ENCODE measurements at regions not wholly inside any gene's neighbourhood (a gene's known extent, or its start where the extent isn't known, plus 50 kb on each side); places are given as distances from the start of the nearest gene placed in this dataset.

DNA sequence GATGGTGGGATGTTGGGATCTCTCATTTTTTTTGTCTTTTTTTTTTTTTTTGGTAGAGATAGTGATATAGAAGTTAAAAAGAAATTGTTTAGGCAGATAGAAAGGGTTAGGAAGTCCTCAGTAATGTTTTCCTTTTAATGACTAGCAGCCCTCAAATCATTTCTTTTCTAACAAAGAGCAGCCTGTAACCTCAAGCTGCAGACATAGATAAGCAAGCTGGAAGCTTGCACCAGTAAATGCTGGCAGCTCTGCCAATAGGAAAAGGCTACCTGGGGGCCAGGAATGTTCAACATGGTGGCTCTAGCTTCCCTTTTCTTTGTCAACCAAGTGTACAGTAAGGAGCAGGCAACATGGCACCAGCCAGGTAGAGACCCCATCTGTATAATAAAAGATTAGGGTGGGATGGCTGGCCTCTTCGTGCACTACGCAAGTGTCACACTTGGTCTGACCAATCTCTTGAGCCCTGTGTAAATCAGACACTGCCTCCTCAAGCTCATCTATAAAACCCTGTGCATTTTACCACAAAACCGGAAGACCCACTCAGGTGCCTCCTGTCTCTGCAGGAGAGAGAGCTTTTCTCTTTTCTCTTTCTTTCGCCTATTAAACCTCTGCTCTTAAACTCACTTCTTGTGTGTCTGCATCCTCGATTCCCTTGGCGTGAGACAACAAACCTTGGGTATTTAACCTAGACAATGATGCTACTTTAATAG is 212.9 kb downstream of the SNX10 start:
- Histone ChIP-seq H3K4me3 (ENCODE audit: low read length) (no peak overlapping the region), H3K27me3 (ENCODE audit: control insufficient read depth in 2 of 2, insufficient read depth in 2 of 2, low read length in 2 of 2) (no peaks in the 10 kb centered on the region), H3K4me1 (ENCODE audit: control insufficient read depth in 2 of 2, insufficient read depth in 2 of 2, low read length in 2 of 2) (no peaks in the 10 kb centered on the region), H3K36me3 (ENCODE audit: control insufficient read depth in 2 of 3, insufficient read depth in 3 of 3, low read length in 3 of 3) (no peaks in the 10 kb centered on the region), H3K27ac (ENCODE audit: low read depth, low read length) (no peak overlapping the region), H3K9me3 (ENCODE audit: control insufficient read depth in 2 of 3, low read length in 3 of 3) (no peaks in the 10 kb centered on the region)
- DNase-seq (no peak), ATAC-seq (no peak)
- POLR2A ChIA-PET: no interaction called here
- H3K9me3 Mint-ChIP-seq: no peaks in the 10 kb centered on the region
- H3K4me1 Mint-ChIP-seq: peaks cover 0 to 2% (median 0%) of the 10 kb centered on the region in 7 donors
- H3K4me3 Mint-ChIP-seq: no peak overlapping the region
- intact Hi-C loops (cut with micrococcal nuclease): loop anchor here in 1 of 2 donors (5.0 kb wide), 1 partner anchor 163 kb away; no protein-coding TSS in a partner anchor
- H3K27me3 Mint-ChIP-seq: peaks cover 11 to 46% (median 14%) of the 10 kb centered on the region in 5 donors
- CTCF ChIA-PET: no interaction called here
- H3K36me3 Mint-ChIP-seq: no peaks in the 10 kb centered on the region
- peak overlapping the region in 1 of 9 donors; percentile 23 for H3K27ac Mint-ChIP-seq

DNA sequence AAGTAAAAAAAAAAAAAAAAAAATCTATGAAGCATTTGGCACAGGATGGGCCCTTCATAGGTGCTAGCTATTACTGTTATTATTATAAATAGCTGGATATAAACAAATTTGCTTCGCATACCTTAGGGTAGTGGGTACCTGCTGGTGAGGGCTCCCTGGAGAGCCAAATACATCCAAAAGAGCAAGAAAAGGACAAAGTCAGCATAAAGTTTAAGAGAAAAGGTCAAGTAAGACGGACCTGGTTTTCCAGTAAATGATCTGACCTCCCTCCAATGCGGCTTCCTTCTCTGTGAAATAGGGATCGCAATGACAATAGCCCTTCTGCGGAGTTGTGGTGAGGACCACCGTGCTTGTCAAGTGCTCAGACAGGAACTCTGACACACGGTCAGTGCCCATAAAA is 214.5 kb downstream of the SNX10 start:
- no peaks in the 10 kb centered on the region for H3K9me3 ChIP-seq (ENCODE audit: control insufficient read depth in 2 of 3, low read length in 3 of 3)
- intact Hi-C loops (cut with micrococcal nuclease): no loop called here
- peaks cover 0 to 1% (median 0%) of the 10 kb centered on the region in 7 donors for H3K4me1 Mint-ChIP-seq
- H3K27ac Mint-ChIP-seq: peak overlapping the region in 1 of 9 donors; percentile 44
- ATAC-seq (no peak), DNase-seq (no peak)
- ChIA-PET POLR2A (no interaction called here), CTCF (no interaction called here)
- H3K4me3 Mint-ChIP-seq: no peak overlapping the region
- H3K4me1 ChIP-seq (ENCODE audit: control insufficient read depth in 2 of 2, insufficient read depth in 2 of 2, low read length in 2 of 2): no peaks in the 10 kb centered on the region
- H3K4me3 ChIP-seq (ENCODE audit: low read length): no peak overlapping the region
- H3K27me3 ChIP-seq (ENCODE audit: control insufficient read depth in 2 of 2, insufficient read depth in 2 of 2, low read length in 2 of 2): no peaks in the 10 kb centered on the region
- H3K27me3 Mint-ChIP-seq: peaks cover 18 to 46% (median 19%) of the 10 kb centered on the region in 5 donors
- H3K27ac ChIP-seq (ENCODE audit: low read depth, low read length): no peak overlapping the region
- no peaks in the 10 kb centered on the region for H3K36me3 ChIP-seq (ENCODE audit: control insufficient read depth in 2 of 3, insufficient read depth in 3 of 3, low read length in 3 of 3)
- H3K9me3 Mint-ChIP-seq: peaks cover 0 to 6% (median 0%) of the 10 kb centered on the region in 11 donors
- H3K36me3 Mint-ChIP-seq: no peaks in the 10 kb centered on the region

DNA sequence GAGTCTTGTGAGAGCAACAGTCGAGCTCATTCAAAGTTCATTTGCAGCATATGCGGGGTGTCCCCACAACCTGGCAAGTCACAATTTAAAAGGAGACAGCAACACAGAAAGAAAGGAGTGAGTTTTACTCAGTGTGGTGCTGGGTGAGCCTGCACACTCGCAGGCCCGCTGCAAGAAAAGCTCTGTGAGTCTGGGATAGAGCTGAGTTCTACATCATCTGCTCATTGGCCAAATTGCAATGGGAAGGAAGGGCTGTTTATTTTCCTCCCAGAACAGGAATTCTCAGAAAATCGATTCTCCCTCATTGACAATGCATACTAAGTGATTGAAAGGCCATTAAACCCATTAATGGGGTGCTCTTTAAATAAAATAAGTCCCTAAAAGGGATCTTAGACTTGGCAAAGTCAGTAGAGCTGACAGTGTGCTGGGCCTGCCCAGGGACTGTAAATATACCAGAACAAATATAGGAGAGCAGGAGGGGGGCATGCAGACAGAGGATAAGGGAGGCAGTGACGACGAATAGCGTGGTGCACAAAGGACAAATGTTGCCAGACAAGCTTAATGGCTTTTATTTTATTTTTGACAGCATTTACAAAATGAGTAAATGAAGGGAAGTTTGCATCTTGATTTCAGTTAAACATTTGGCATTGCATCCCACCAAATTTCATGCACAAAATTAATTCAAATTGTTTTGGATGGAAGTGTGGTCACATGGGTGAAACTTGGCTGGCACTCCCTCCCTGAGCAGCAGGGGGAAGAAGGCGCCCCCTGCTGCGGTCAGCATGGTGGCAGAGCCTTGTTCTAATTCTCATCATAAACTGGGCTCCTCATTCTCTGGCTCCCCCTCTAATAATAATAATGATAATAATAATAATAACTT is 215.7 kb downstream of the SNX10 start:
- no peak overlapping the region for H3K4me3 Mint-ChIP-seq
- CTCF ChIA-PET: interaction anchor here (0.6 kb wide), 1 partner anchor 175 kb away, joined by 3 read pairs; no protein-coding TSS in a partner anchor
- intact Hi-C loops (cut with micrococcal nuclease): no loop called here

DNA sequence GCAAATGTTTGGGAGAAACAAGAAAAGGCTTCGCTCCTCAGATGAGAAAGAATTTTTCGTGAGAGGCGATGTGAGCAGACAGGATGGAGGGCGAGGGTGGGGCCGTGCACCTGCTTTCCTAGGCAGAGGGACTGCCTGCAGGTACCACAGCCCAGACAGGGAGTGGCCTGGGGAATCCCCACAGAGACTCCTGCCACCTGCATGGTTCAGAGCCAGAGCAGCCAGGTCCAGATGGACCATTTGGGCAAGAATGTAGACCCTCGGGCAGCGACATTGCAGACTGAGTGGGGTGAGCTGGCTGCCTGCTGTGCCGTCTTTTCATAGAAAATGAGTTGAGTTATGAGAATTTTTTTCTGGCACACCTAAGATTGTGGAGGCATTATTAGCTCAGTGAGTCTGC is 216.8 kb downstream of the SNX10 start:
- H3K27me3 ChIP-seq (ENCODE audit: control insufficient read depth in 2 of 2, insufficient read depth in 2 of 2, low read length in 2 of 2): no peaks in the 10 kb centered on the region
- Mint-ChIP-seq H3K9me3 (peaks cover 0 to 6% (median 0%) of the 10 kb centered on the region in 11 donors), H3K4me3 (no peak overlapping the region), H3K36me3 (no peaks in the 10 kb centered on the region), H3K4me1 (no peaks in the 10 kb centered on the region), H3K27ac (no peak overlapping the region), H3K27me3 (peaks cover 19 to 38% (median 26%) of the 10 kb centered on the region in 5 donors)
- no peak overlapping the region for H3K27ac ChIP-seq (ENCODE audit: low read depth, low read length)
- ChIA-PET CTCF (interaction anchor here (0.8 kb wide), 1 partner anchor 56 kb away, joined by 3 read pairs; no protein-coding TSS in a partner anchor), POLR2A (no interaction called here)
- no peak overlapping the region for H3K4me3 ChIP-seq (ENCODE audit: low read length)
- no peak for ATAC-seq
- no peak for DNase-seq
- H3K4me1 ChIP-seq (ENCODE audit: control insufficient read depth in 2 of 2, insufficient read depth in 2 of 2, low read length in 2 of 2): no peaks in the 10 kb centered on the region
- no peaks in the 10 kb centered on the region for H3K36me3 ChIP-seq (ENCODE audit: control insufficient read depth in 2 of 3, insufficient read depth in 3 of 3, low read length in 3 of 3)
- no peaks in the 10 kb centered on the region for H3K9me3 ChIP-seq (ENCODE audit: control insufficient read depth in 2 of 3, low read length in 3 of 3)
- intact Hi-C loops (cut with micrococcal nuclease): no loop called here

More for the DNA sequence above, 215.7 kb downstream of the SNX10 start:
- no peaks in the 10 kb centered on the region for H3K36me3 Mint-ChIP-seq
- H3K4me1 ChIP-seq (ENCODE audit: control insufficient read depth in 2 of 2, insufficient read depth in 2 of 2, low read length in 2 of 2): no peaks in the 10 kb centered on the region
- no peaks in the 10 kb centered on the region for H3K9me3 ChIP-seq (ENCODE audit: control insufficient read depth in 2 of 3, low read length in 3 of 3)
- no peak for ATAC-seq
- H3K36me3 ChIP-seq (ENCODE audit: control insufficient read depth in 2 of 3, insufficient read depth in 3 of 3, low read length in 3 of 3): no peaks in the 10 kb centered on the region
- peaks cover 0 to 6% (median 0%) of the 10 kb centered on the region in 11 donors for H3K9me3 Mint-ChIP-seq
- H3K27me3 ChIP-seq (ENCODE audit: control insufficient read depth in 2 of 2, insufficient read depth in 2 of 2, low read length in 2 of 2): no peaks in the 10 kb centered on the region
- no peak overlapping the region for H3K27ac ChIP-seq (ENCODE audit: low read depth, low read length)
- H3K4me3 ChIP-seq (ENCODE audit: low read length): no peak overlapping the region
- POLR2A ChIA-PET: no interaction called here
- peaks cover 18 to 46% (median 21%) of the 10 kb centered on the region in 5 donors for H3K27me3 Mint-ChIP-seq
- DNase-seq: no peak
- H3K27ac Mint-ChIP-seq: no peak overlapping the region
- no peaks in the 10 kb centered on the region for H3K4me1 Mint-ChIP-seq

DNA sequence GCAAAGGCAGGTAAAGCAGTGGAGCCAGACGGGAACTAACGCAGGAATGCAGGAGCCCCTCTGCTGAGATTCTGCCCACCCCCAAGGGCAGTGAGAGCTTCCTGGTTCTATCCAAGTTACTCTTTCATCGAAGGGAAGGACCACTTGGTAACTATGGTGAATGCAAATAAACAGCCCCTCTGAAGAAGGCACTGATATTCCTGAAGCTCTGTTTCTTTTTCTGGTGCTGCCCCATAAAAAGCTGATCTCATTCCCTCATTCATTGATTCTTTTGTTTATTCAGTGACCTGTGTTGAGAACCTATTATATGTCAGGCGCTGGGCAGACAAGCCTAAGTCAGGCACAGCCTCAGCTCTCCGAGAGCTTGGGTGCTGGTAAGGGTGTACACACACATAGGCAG is 217.3 kb downstream of the SNX10 start:
- intact Hi-C loops (cut with micrococcal nuclease): no loop called here
- Mint-ChIP-seq H3K4me1 (no peaks in the 10 kb centered on the region), H3K4me3 (no peak overlapping the region), H3K36me3 (no peaks in the 10 kb centered on the region), H3K27ac (no peak overlapping the region), H3K9me3 (peaks cover 0 to 6% (median 0%) of the 10 kb centered on the region in 11 donors), H3K27me3 (peaks cover 19 to 33% (median 24%) of the 10 kb centered on the region in 5 donors)
- ChIA-PET CTCF (interaction anchor here (0.8 kb wide), 1 partner anchor 56 kb away, joined by 3 read pairs; no protein-coding TSS in a partner anchor), POLR2A (no interaction called here)
- H3K4me1 ChIP-seq (ENCODE audit: control insufficient read depth in 2 of 2, insufficient read depth in 2 of 2, low read length in 2 of 2): no peaks in the 10 kb centered on the region
- no peak overlapping the region for H3K4me3 ChIP-seq (ENCODE audit: low read length)
- H3K36me3 ChIP-seq (ENCODE audit: control insufficient read depth in 2 of 3, insufficient read depth in 3 of 3, low read length in 3 of 3): no peaks in the 10 kb centered on the region
- H3K27ac ChIP-seq (ENCODE audit: low read depth, low read length): no peak overlapping the region
- ATAC-seq (no peak), DNase-seq (no peak)
- no peaks in the 10 kb centered on the region for H3K9me3 ChIP-seq (ENCODE audit: control insufficient read depth in 2 of 3, low read length in 3 of 3)
- H3K27me3 ChIP-seq (ENCODE audit: control insufficient read depth in 2 of 2, insufficient read depth in 2 of 2, low read length in 2 of 2): no peaks in the 10 kb centered on the region

DNA sequence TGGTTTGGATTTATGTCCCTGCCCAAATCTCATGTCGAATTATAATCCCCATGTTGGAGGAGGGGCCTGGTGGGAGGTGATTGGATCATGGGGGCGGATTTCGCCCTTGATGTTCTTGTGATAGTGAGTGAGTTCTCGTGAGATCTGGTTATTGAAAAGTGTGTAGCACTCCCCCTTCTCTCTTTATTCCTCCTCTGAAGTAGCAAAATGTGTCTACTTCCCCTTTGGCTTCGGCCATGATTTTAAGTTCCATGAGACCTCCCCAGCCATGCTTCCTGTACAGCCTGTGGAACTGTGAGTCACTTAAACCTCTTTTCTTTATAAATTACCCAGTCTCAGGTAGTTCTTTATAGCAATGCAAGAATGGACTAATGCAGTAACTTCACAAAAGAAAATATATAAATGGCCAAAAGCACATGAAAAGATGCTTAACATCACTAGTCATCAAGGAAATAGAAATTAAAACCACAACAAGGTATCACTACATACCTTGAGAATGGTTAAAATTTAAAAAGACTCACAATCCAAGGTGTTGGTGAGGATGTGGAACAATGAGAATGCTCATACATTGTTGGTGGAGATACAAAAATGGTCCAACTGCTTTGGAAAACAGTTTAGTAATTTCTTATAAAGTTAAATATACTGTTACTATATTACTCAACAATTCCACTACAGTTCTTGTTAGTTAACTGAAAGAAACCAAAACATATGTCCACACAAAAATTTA is 218.7 kb downstream of the SNX10 start:
- no peak for ATAC-seq
- ChIA-PET POLR2A (no interaction called here), CTCF (no interaction called here)
- Histone ChIP-seq H3K4me1 (ENCODE audit: control insufficient read depth in 2 of 2, insufficient read depth in 2 of 2, low read length in 2 of 2) (no peaks in the 10 kb centered on the region), H3K27me3 (ENCODE audit: control insufficient read depth in 2 of 2, insufficient read depth in 2 of 2, low read length in 2 of 2) (no peaks in the 10 kb centered on the region), H3K9me3 (ENCODE audit: control insufficient read depth in 2 of 3, low read length in 3 of 3) (no peaks in the 10 kb centered on the region), H3K27ac (ENCODE audit: low read depth, low read length) (no peak overlapping the region), H3K36me3 (ENCODE audit: control insufficient read depth in 2 of 3, insufficient read depth in 3 of 3, low read length in 3 of 3) (no peaks in the 10 kb centered on the region), H3K4me3 (ENCODE audit: low read length) (no peak overlapping the region)
- Mint-ChIP-seq H3K4me3 (no peak overlapping the region), H3K36me3 (no peaks in the 10 kb centered on the region), H3K27ac (no peak overlapping the region), H3K27me3 (peaks cover 15 to 26% (median 19%) of the 10 kb centered on the region in 5 donors), H3K4me1 (no peaks in the 10 kb centered on the region), H3K9me3 (peaks cover 0 to 6% (median 0%) of the 10 kb centered on the region in 11 donors)
- intact Hi-C loops (cut with micrococcal nuclease): no loop called here
- no peak for DNase-seq

Measured in naive thymus-derived CD4-positive, alpha-beta T cell (primary cell).